ENCODE measurements at regions not wholly inside any gene's neighbourhood (a gene's known extent, or its start where the extent isn't known, plus 50 kb on each side); places are given as distances from the start of the nearest gene placed in this dataset.

- DNase-seq (ENCODE audit: low read depth), result peak; percentile 3
- H3K4me3 ChIP-seq (ENCODE audit: low read length), result no peak overlapping the region
- TF ChIP-seq, protein P1, sequence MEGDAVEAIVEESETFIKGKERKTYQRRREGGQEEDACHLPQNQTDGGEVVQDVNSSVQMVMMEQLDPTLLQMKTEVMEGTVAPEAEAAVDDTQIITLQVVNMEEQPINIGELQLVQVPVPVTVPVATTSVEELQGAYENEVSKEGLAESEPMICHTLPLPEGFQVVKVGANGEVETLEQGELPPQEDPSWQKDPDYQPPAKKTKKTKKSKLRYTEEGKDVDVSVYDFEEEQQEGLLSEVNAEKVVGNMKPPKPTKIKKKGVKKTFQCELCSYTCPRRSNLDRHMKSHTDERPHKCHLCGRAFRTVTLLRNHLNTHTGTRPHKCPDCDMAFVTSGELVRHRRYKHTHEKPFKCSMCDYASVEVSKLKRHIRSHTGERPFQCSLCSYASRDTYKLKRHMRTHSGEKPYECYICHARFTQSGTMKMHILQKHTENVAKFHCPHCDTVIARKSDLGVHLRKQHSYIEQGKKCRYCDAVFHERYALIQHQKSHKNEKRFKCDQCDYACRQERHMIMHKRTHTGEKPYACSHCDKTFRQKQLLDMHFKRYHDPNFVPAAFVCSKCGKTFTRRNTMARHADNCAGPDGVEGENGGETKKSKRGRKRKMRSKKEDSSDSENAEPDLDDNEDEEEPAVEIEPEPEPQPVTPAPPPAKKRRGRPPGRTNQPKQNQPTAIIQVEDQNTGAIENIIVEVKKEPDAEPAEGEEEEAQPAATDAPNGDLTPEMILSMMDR (conservative IDR thresholded peaks at IDR 0.05; ENCODE audit: low read depth, low read length), result no peak
Measured at GRCh38 chr14:30803185-30803584, 71.2 kb upstream of the COCH start.

- no peak for DNase-seq (ENCODE audit: low read depth)
- H3K4me3 ChIP-seq (ENCODE audit: low read length), result no peak overlapping the region
- TF ChIP-seq, protein P1 (conservative IDR thresholded peaks at IDR 0.05; ENCODE audit: low read depth, low read length), result no peak
Measured at GRCh38 chr14:30805284-30805683, 69.1 kb upstream of the COCH start.

GRCh38 chr14:30808576-30808975 lies 65.8 kb upstream of the COCH start:
- no peak for DNase-seq (ENCODE audit: low read depth)
- TF ChIP-seq, protein P1 (conservative IDR thresholded peaks at IDR 0.05; ENCODE audit: low read depth, low read length), result no peak
- no peak overlapping the region for H3K4me3 ChIP-seq (ENCODE audit: low read length)

- TF ChIP-seq, protein P1 (conservative IDR thresholded peaks at IDR 0.05; ENCODE audit: low read depth, low read length), result no peak
- DNase-seq (ENCODE audit: low read depth), result no peak
- H3K4me3 ChIP-seq (ENCODE audit: low read length), result no peak overlapping the region
Measured at GRCh38 chr14:30813216-30813615, 61.1 kb upstream of the COCH start.

GRCh38 chr14:30820674-30821073 lies 53.7 kb upstream of the COCH start:
- no peak for DNase-seq (ENCODE audit: low read depth)
- TF ChIP-seq, protein P1 (conservative IDR thresholded peaks at IDR 0.05; ENCODE audit: low read depth, low read length), result no peak

DNA sequence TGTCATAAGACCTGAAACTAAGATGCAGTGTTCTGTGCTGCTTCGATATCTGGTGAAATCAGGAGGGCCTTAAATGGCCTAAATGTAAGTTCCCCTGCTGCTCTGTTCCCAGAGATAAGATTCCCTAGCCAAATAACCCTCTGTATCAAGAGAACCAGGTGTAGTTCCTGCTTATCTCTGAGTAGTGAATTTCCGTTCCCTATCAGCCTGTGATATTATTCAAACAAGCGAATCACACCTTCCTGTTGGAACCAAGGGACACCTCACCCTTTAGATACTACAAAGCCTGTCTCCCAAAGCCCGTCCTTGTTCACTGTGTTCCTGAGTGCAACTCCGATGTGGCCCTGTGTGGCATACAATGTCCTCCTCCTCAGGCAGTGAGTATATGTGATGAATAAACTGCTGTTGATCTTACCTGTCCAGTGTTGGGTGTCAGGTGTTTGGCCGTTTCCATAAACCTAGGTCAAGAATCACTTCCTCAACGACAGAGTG lies 52.2 kb upstream of the COCH start:
- no peak overlapping the region for H3K4me3 ChIP-seq (ENCODE audit: low read length)
- TF ChIP-seq, protein P1 (conservative IDR thresholded peaks at IDR 0.05; ENCODE audit: low read depth, low read length), result no peak
- DNase-seq (ENCODE audit: low read depth), result no peak

More at GRCh38 chr14:30820674-30821073, 53.7 kb upstream of the COCH start:
- no peak overlapping the region for H3K4me3 ChIP-seq (ENCODE audit: low read length)

All from retinal pigment epithelial cell (primary cell).